ENCODE measurements at regions not wholly inside any gene's neighbourhood (a gene's known extent, or its start where the extent isn't known, plus 50 kb on each side); places are given as distances from the start of the nearest gene placed in this dataset.

- TF ChIP-seq, protein P1, sequence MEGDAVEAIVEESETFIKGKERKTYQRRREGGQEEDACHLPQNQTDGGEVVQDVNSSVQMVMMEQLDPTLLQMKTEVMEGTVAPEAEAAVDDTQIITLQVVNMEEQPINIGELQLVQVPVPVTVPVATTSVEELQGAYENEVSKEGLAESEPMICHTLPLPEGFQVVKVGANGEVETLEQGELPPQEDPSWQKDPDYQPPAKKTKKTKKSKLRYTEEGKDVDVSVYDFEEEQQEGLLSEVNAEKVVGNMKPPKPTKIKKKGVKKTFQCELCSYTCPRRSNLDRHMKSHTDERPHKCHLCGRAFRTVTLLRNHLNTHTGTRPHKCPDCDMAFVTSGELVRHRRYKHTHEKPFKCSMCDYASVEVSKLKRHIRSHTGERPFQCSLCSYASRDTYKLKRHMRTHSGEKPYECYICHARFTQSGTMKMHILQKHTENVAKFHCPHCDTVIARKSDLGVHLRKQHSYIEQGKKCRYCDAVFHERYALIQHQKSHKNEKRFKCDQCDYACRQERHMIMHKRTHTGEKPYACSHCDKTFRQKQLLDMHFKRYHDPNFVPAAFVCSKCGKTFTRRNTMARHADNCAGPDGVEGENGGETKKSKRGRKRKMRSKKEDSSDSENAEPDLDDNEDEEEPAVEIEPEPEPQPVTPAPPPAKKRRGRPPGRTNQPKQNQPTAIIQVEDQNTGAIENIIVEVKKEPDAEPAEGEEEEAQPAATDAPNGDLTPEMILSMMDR (conservative IDR thresholded peaks at IDR 0.05; ENCODE audit: low read depth) = no peak
- CTCF ChIA-PET = no interaction called here
- POLR2A ChIA-PET (ENCODE audit: low non-redundant PET) = no interaction called here
- H3K27ac ChIP-seq = no peak overlapping the region
- DNase-seq (ENCODE audit: low spot score) = no peak
These were observed 1029.9 kb upstream of the PIK3C3 start for GRCh38 chr18:40925071-40925541.

DNA sequence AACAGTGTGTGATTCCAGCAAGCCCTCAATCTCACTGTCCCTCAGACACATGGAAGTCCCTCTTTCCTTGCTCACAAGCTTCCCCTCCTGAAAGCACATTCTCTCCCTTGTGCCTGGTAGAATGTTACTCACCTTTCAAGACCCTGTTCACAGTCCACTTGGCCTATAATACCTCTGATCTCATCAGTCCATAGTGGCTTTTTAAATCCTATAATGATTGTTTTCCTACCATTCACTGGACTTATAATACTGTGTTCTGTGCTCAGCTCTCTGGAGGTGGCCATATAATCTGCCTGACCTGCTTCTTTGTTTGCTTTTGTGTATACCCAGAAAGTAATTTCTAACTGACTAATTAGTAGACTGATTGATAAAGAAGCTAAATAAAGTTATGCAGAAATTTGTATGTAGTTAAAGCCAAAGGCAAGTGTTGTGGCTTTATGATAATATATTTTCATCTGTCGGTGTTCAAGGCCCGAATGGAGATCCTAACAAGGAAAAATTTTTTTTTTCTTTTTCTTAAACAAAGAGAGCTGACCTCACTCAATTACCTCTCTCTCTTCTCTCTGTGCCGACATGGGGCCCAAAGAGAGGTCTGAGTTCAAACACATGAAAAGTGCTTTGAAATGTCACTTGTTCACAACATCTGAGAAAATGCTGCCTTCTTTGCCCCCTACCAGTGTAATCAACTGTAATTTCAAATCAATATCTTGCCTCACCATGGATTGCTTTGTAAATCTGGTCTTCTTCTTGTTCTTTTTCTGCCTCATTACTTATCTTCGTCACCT is 1033.0 kb upstream of the PIK3C3 start:
- TF ChIP-seq, protein P1 (conservative IDR thresholded peaks at IDR 0.05; ENCODE audit: low read depth) = no peak
- ChIA-PET POLR2A (ENCODE audit: low non-redundant PET) (no interaction called here), CTCF (no interaction called here)
- H3K27ac ChIP-seq = no peak overlapping the region
- no peak for DNase-seq (ENCODE audit: low spot score)

GRCh38 chr18:40917056-40917455 is 1038.0 kb upstream of the PIK3C3 start:
- ChIA-PET CTCF (interaction anchor here (1.0 kb wide), 1 partner anchor 12 kb away, joined by 3 read pairs; no protein-coding TSS in a partner anchor), POLR2A (ENCODE audit: low non-redundant PET) (no interaction called here)
- no peak for DNase-seq (ENCODE audit: low spot score)
- no peak overlapping the region for H3K27ac ChIP-seq
- TF ChIP-seq, protein P1 (conservative IDR thresholded peaks at IDR 0.05; ENCODE audit: low read depth) = no peak

DNA sequence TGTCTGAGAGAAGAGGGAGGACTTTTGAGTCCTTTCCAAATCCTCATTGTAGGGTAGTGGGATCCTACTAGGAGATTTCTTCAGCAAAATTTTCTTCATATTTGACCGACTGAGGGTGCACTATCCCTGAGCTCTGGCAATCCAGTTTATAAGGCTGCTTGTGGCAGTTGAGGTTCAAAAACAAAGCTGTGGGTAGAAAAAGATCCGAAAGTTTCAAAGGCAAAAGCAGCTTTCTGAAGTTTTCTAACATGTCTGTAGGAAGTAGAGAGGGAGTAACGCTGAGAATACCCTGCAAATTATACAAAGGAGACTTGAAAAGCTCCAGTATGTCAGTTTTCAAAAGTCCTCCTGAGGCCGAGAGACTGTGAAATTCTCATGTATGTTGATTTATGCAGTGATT is 1039.3 kb upstream of the PIK3C3 start:
- TF ChIP-seq, protein P1 (conservative IDR thresholded peaks at IDR 0.05; ENCODE audit: low read depth) = no peak
- ChIA-PET CTCF (interaction anchor here (0.7 kb wide), 1 partner anchor 193 kb away, joined by 5 read pairs; no protein-coding TSS in a partner anchor), POLR2A (ENCODE audit: low non-redundant PET) (no interaction called here)
- no peak for DNase-seq (ENCODE audit: low spot score)
- no peak overlapping the region for H3K27ac ChIP-seq

GRCh38 chr18:40911582-40912254 is 1043.3 kb upstream of the PIK3C3 start:
- POLR2A ChIA-PET (ENCODE audit: low non-redundant PET) = no interaction called here
- CTCF ChIA-PET = no interaction called here
- TF ChIP-seq, protein P1 (conservative IDR thresholded peaks at IDR 0.05; ENCODE audit: low read depth) = no peak
- no peak overlapping the region for H3K27ac ChIP-seq
- DNase-seq (ENCODE audit: low spot score) = no peak

- TF ChIP-seq, protein P1 (conservative IDR thresholded peaks at IDR 0.05; ENCODE audit: low read depth) = no peak
- POLR2A ChIA-PET (ENCODE audit: low non-redundant PET) = no interaction called here
- no peak overlapping the region for H3K27ac ChIP-seq
- CTCF ChIA-PET = no interaction called here
- no peak for DNase-seq (ENCODE audit: low spot score)
These were observed 1044.0 kb upstream of the PIK3C3 start for GRCh38 chr18:40911041-40911440.

Data from RWPE1 (cell line).